Fibroblast of villous mesenchyme (primary cell): ENCODE measurements at regions not wholly inside any gene's neighbourhood (a gene's known extent, or its start where the extent isn't known, plus 50 kb on each side); places are given as distances from the start of the nearest gene placed in this dataset.

Source experiments
- DNase-seq: peaks from one replicate; pipeline ENCODE4 v3.0.0-alpha.2; 2010; ENCODE audit warnings: low read depth
- H3K4me3 ChIP-seq: 2 replicates; pipeline ENCODE4 v1.5.1; 2011; ENCODE audit warnings: low read depth, mild to moderate bottlenecking, low read length
- CTCF ChIP-seq: IDR thresholded peaks from 2 replicates; pipeline ENCODE4 v1.5.1; 2012; ENCODE audit warnings: low read depth, mild to moderate bottlenecking, low read length; ENCODE audit not compliant: insufficient read depth

- DNase-seq = no peak
- no peak overlapping the region for H3K4me3 ChIP-seq
- TF ChIP-seq CTCF = no peak
Observed at GRCh38 chr16:52855463-52855862, 197.2 kb downstream of the CHD9NB start.

- no peak overlapping the region for H3K4me3 ChIP-seq
- no peak for DNase-seq
- no peak for TF ChIP-seq CTCF
Observed at GRCh38 chr16:52852978-52853377, 199.7 kb downstream of the CHD9NB start.

GRCh38 chr16:52851211-52851740 is 201.4 kb downstream of the CHD9NB start:
- no peak for DNase-seq
- H3K4me3 ChIP-seq = no peak overlapping the region
- TF ChIP-seq CTCF = no peak

- no peak for TF ChIP-seq CTCF
- H3K4me3 ChIP-seq = no peak overlapping the region
- no peak for DNase-seq
Observed at GRCh38 chr16:52843381-52843780, 209.3 kb downstream of the CHD9NB start.

GRCh38 chr16:52837251-52837650 is 215.4 kb downstream of the CHD9NB start:
- peak; percentile 6 for DNase-seq
- TF ChIP-seq CTCF = no peak
- H3K4me3 ChIP-seq = no peak overlapping the region

- no peak for TF ChIP-seq CTCF
- H3K4me3 ChIP-seq = no peak overlapping the region
Observed at GRCh38 chr16:52834736-52835465, 217.8 kb downstream of the CHD9NB start.

GRCh38 chr16:52832771-52833170 is 219.9 kb downstream of the CHD9NB start:
- no peak for TF ChIP-seq CTCF
- no peak overlapping the region for H3K4me3 ChIP-seq
- no peak for DNase-seq

More at GRCh38 chr16:52834736-52835465, 217.8 kb downstream of the CHD9NB start:
- DNase-seq = no peak
